Keratinocyte (primary cell): ENCODE measurements at regions not wholly inside any gene's neighbourhood (a gene's known extent, or its start where the extent isn't known, plus 50 kb on each side); places are given as distances from the start of the nearest gene placed in this dataset.

Experiments used
- CTCF ChIP-seq, 3 experiments: IDR thresholded peaks in 1 of 3; conservative IDR thresholded peaks in 1 of 3; optimal IDR thresholded peaks in 1 of 3; 2 replicates in 2 of 3; 3 replicates in 1 of 3; pipeline versions ENCODE3 to v1.5.1; 2011; ENCODE audit warnings: low read length in 3 of 3, mild to moderate bottlenecking in 3 of 3, moderate library complexity in 2 of 3, control low read depth in 1 of 3, inconsistent platforms in 1 of 3; ENCODE audit not compliant: insufficient read depth in 2 of 3; ENCODE audit errors: extremely low read depth in 1 of 3
- EZH2 ChIP-seq: IDR thresholded peaks from one replicate; pipeline ENCODE4 v1.6.1; 2012; ENCODE audit warnings: inconsistent platforms, mild to moderate bottlenecking, low read length, moderate library complexity

- TF ChIP-seq CTCF (optimal IDR thresholded peaks at IDR 0.05 in 1 of 3, IDR thresholded peaks at IDR 0.05 in 1 of 3, conservative IDR thresholded peaks at IDR 0.05 in 1 of 3; ENCODE audit: extremely low read depth in 1 of 3, insufficient read depth in 2 of 3, low read length in 3 of 3) (no peak), EZH2 (no peak)
Measured at GRCh38 chr10:63698787-63699150, 177.6 kb downstream of the REEP3 start.
